ENCODE measurements at regions not wholly inside any gene's neighbourhood (a gene's known extent, or its start where the extent isn't known, plus 50 kb on each side); places are given as distances from the start of the nearest gene placed in this dataset.

GRCh38 chr2:195168369-195168768, 488.7 kb upstream of the SLC39A10 start:
- H3K9me3 ChIP-seq (ENCODE audit: severe bottlenecking), result no peaks in the 10 kb centered on the region
- TF ChIP-seq, protein P1, sequence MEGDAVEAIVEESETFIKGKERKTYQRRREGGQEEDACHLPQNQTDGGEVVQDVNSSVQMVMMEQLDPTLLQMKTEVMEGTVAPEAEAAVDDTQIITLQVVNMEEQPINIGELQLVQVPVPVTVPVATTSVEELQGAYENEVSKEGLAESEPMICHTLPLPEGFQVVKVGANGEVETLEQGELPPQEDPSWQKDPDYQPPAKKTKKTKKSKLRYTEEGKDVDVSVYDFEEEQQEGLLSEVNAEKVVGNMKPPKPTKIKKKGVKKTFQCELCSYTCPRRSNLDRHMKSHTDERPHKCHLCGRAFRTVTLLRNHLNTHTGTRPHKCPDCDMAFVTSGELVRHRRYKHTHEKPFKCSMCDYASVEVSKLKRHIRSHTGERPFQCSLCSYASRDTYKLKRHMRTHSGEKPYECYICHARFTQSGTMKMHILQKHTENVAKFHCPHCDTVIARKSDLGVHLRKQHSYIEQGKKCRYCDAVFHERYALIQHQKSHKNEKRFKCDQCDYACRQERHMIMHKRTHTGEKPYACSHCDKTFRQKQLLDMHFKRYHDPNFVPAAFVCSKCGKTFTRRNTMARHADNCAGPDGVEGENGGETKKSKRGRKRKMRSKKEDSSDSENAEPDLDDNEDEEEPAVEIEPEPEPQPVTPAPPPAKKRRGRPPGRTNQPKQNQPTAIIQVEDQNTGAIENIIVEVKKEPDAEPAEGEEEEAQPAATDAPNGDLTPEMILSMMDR (IDR thresholded peaks at IDR 0.05; ENCODE audit: poor library complexity, severe bottlenecking), result no peak
- no peak for ATAC-seq (ENCODE audit: low read depth)
- H3K4me3 ChIP-seq (ENCODE audit: severe bottlenecking), result no peak overlapping the region
- H3K4me1 ChIP-seq (ENCODE audit: insufficient read depth, poor library complexity, severe bottlenecking), result no peaks in the 10 kb centered on the region
- H3K36me3 ChIP-seq (ENCODE audit: low read depth), result no peaks in the 10 kb centered on the region
- no peaks in the 10 kb centered on the region for H3K27me3 ChIP-seq (ENCODE audit: insufficient read depth, poor library complexity, severe bottlenecking)
- no peak for DNase-seq (ENCODE audit: low spot score)
- H3K27ac ChIP-seq (ENCODE audit: poor library complexity, severe bottlenecking), result no peak overlapping the region

GRCh38 chr2:195164930-195165329, 492.1 kb upstream of the SLC39A10 start:
- Histone ChIP-seq H3K27me3 (ENCODE audit: insufficient read depth, poor library complexity, severe bottlenecking) (no peaks in the 10 kb centered on the region), H3K27ac (ENCODE audit: poor library complexity, severe bottlenecking) (no peak overlapping the region), H3K36me3 (ENCODE audit: low read depth) (no peaks in the 10 kb centered on the region), H3K4me1 (ENCODE audit: insufficient read depth, poor library complexity, severe bottlenecking) (no peaks in the 10 kb centered on the region), H3K9me3 (ENCODE audit: severe bottlenecking) (no peaks in the 10 kb centered on the region), H3K4me3 (ENCODE audit: severe bottlenecking) (no peak overlapping the region)
- DNase-seq (ENCODE audit: low spot score), result no peak
- no peak for ATAC-seq (ENCODE audit: low read depth)
- TF ChIP-seq, protein P1 (IDR thresholded peaks at IDR 0.05; ENCODE audit: poor library complexity, severe bottlenecking), result no peak

- Histone ChIP-seq H3K4me3 (ENCODE audit: severe bottlenecking) (no peak overlapping the region), H3K36me3 (ENCODE audit: low read depth) (no peaks in the 10 kb centered on the region), H3K27me3 (ENCODE audit: insufficient read depth, poor library complexity, severe bottlenecking) (no peaks in the 10 kb centered on the region), H3K9me3 (ENCODE audit: severe bottlenecking) (no peaks in the 10 kb centered on the region), H3K27ac (ENCODE audit: poor library complexity, severe bottlenecking) (no peak overlapping the region), H3K4me1 (ENCODE audit: insufficient read depth, poor library complexity, severe bottlenecking) (no peaks in the 10 kb centered on the region)
- TF ChIP-seq, protein P1 (IDR thresholded peaks at IDR 0.05; ENCODE audit: poor library complexity, severe bottlenecking), result no peak
- ATAC-seq (ENCODE audit: low read depth) (no peak), DNase-seq (ENCODE audit: low spot score) (no peak)
Observed at GRCh38 chr2:195162918-195163317, 494.1 kb upstream of the SLC39A10 start.

- Histone ChIP-seq H3K4me3 (ENCODE audit: severe bottlenecking) (no peak overlapping the region), H3K27ac (ENCODE audit: poor library complexity, severe bottlenecking) (no peak overlapping the region), H3K9me3 (ENCODE audit: severe bottlenecking) (no peaks in the 10 kb centered on the region), H3K27me3 (ENCODE audit: insufficient read depth, poor library complexity, severe bottlenecking) (no peaks in the 10 kb centered on the region), H3K4me1 (ENCODE audit: insufficient read depth, poor library complexity, severe bottlenecking) (no peaks in the 10 kb centered on the region), H3K36me3 (ENCODE audit: low read depth) (no peaks in the 10 kb centered on the region)
- ATAC-seq (ENCODE audit: low read depth) (no peak), DNase-seq (ENCODE audit: low spot score) (no peak)
- TF ChIP-seq, protein P1 (IDR thresholded peaks at IDR 0.05; ENCODE audit: poor library complexity, severe bottlenecking), result no peak
Observed at GRCh38 chr2:195162194-195162593, 494.8 kb upstream of the SLC39A10 start.

DNA sequence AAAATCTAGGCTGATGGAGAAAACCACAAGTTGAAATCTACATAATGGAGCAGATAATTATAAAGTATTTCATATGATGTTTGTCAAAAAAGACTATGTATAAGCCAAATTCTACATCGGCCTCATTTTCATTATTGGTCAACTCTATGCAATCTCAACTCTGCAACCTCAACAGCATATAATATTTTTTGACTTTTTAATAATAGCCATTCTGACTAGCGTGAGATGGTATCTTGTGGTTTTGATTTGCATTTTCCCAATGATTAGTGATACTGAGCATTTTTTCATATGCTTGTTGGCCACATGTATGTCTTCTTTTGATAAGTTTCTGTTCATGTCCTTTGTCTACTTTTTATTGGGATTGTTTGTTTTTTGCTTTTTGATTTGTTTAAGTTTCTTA, 496.1 kb upstream of the SLC39A10 start:
- ATAC-seq (ENCODE audit: low read depth), result no peak
- H3K9me3 ChIP-seq (ENCODE audit: severe bottlenecking), result no peaks in the 10 kb centered on the region
- H3K36me3 ChIP-seq (ENCODE audit: low read depth), result no peaks in the 10 kb centered on the region
- no peak overlapping the region for H3K4me3 ChIP-seq (ENCODE audit: severe bottlenecking)
- H3K27ac ChIP-seq (ENCODE audit: poor library complexity, severe bottlenecking), result no peak overlapping the region
- TF ChIP-seq, protein P1 (IDR thresholded peaks at IDR 0.05; ENCODE audit: poor library complexity, severe bottlenecking), result no peak
- no peaks in the 10 kb centered on the region for H3K4me1 ChIP-seq (ENCODE audit: insufficient read depth, poor library complexity, severe bottlenecking)
- H3K27me3 ChIP-seq (ENCODE audit: insufficient read depth, poor library complexity, severe bottlenecking), result no peaks in the 10 kb centered on the region
- DNase-seq (ENCODE audit: low spot score), result no peak
